Prostate gland (tissue), 2 donors: ENCODE measurements at regions not wholly inside any gene's neighbourhood (a gene's known extent, or its start where the extent isn't known, plus 50 kb on each side); places are given as distances from the start of the nearest gene placed in this dataset.

ENCODE experiments used
- DNase-seq: peaks from one replicate; pipeline ENCODE4 v3.0.0-alpha.2; 2019; ENCODE audit warnings: low spot score
- H3K27ac ChIP-seq, 2 donors: fragments of 200-600 bp; sonication (generic); 2 replicates each; pipeline ENCODE4 v1.5.1; 2017 to 2019
- H3K27me3 ChIP-seq: fragments of 200-600 bp; sonication (generic); replicated peaks from 2 replicates; pipeline ENCODE4 v1.5.1; 2019; ENCODE audit not compliant: insufficient read depth
- H3K36me3 ChIP-seq, 2 donors: fragments of 200-600 bp; sonication (generic); 1 replicate in 1 of 2; 2 replicates in 1 of 2; pipeline versions ENCODE4 v1.5.1 to v1.8.1; 2017 to 2019
- H3K4me1 ChIP-seq: fragments of 200-600 bp; sonication (generic); replicated peaks from 2 replicates; pipeline ENCODE4 v1.5.1; 2019
- H3K4me3 ChIP-seq, 2 donors: fragments of 200-600 bp; sonication (generic); 2 replicates each; pipeline ENCODE4 v1.5.1; 2017 to 2019
- H3K9me3 ChIP-seq: fragments of 200-600 bp; sonication (generic); 2 replicates; pipeline ENCODE4 v1.5.1; 2017
- POLR2A ChIP-seq: fragments of 450-650 bp; IDR thresholded peaks from one replicate; pipeline ENCODE4 v1.6.1; 2016; ENCODE audit warnings: antibody characterized with exemption, mild to moderate bottlenecking
- POLR2AphosphoS5 ChIP-seq: sonication (generic); formaldehyde crosslinking; IDR thresholded peaks from one replicate; pipeline ENCODE4 v1.6.1; 2017; ENCODE audit warnings: antibody characterized with exemption
- WGBS: methylation state at CpG from one replicate; pipeline ENCODE4 v1.1.5; 2018; 5-methylcytosine and 5-hydroxymethylcytosine counted together
- intact Hi-C: fragments of 100-400 bp; cut with DNase I; formaldehyde crosslinking; loops from one replicate; pipeline ENCODE4 v1.14.2; 2022
- TF ChIP-seq, protein P1 (sequence below), 4 experiments: fragments of 200-600 bp in 2 of 4; fragments of 450-650 bp in 2 of 4; sonication (generic) in 2 of 4; IDR thresholded peaks; 1 replicate in 3 of 4; 2 replicates in 1 of 4; pipeline ENCODE4 v1.5.1; 2016 to 2019; ENCODE audit warnings: antibody characterized with exemption in 4 of 4, mild to moderate bottlenecking in 2 of 4, moderate library complexity in 2 of 4

DNA sequence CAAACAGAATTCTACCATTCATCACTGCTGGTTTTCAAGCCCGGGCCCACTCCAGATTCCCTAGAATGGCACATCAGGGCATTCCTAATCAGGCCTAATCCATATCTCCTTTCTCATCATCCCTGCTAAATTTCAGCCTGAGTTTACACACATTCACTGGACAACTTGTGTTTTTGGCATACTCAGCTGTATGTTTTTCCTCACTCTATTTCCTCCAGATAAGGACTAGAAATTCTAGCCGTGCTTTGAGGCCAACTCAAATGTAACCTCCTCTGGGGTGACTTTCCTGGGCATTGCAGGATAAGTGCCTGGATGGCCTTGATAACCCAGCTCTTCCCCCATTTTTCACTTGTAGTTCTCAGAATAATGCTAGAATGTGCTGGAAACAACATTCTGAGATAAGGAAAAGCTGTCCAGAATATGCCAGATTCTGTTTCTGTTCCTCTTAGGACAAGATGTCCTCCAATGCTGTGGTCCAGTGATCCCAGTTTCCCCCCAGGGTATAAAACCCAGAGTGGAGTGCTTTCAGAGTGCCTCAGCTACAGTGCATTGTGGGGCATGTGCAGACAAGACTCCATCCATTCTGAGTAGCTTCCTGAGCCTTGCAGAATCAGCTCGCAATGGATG is 66.9 kb upstream of the CLDN10 start:
- intact Hi-C loops: no loop called here
- TF ChIP-seq, protein P1, sequence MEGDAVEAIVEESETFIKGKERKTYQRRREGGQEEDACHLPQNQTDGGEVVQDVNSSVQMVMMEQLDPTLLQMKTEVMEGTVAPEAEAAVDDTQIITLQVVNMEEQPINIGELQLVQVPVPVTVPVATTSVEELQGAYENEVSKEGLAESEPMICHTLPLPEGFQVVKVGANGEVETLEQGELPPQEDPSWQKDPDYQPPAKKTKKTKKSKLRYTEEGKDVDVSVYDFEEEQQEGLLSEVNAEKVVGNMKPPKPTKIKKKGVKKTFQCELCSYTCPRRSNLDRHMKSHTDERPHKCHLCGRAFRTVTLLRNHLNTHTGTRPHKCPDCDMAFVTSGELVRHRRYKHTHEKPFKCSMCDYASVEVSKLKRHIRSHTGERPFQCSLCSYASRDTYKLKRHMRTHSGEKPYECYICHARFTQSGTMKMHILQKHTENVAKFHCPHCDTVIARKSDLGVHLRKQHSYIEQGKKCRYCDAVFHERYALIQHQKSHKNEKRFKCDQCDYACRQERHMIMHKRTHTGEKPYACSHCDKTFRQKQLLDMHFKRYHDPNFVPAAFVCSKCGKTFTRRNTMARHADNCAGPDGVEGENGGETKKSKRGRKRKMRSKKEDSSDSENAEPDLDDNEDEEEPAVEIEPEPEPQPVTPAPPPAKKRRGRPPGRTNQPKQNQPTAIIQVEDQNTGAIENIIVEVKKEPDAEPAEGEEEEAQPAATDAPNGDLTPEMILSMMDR (IDR thresholded peaks at IDR 0.05): no peak
- no peak for TF ChIP-seq POLR2A
- no peak for TF ChIP-seq POLR2AphosphoS5
- Histone ChIP-seq H3K27ac (no peak overlapping the region), H3K4me3 (no peak overlapping the region), H3K27me3 (no peaks in the 10 kb centered on the region), H3K36me3 (no peaks in the 10 kb centered on the region), H3K9me3 (no peaks in the 10 kb centered on the region), H3K4me1 (no peaks in the 10 kb centered on the region)
- no peak for DNase-seq
- WGBS: 57% methylated on average over 3 of the region's 3 CpGs

DNA sequence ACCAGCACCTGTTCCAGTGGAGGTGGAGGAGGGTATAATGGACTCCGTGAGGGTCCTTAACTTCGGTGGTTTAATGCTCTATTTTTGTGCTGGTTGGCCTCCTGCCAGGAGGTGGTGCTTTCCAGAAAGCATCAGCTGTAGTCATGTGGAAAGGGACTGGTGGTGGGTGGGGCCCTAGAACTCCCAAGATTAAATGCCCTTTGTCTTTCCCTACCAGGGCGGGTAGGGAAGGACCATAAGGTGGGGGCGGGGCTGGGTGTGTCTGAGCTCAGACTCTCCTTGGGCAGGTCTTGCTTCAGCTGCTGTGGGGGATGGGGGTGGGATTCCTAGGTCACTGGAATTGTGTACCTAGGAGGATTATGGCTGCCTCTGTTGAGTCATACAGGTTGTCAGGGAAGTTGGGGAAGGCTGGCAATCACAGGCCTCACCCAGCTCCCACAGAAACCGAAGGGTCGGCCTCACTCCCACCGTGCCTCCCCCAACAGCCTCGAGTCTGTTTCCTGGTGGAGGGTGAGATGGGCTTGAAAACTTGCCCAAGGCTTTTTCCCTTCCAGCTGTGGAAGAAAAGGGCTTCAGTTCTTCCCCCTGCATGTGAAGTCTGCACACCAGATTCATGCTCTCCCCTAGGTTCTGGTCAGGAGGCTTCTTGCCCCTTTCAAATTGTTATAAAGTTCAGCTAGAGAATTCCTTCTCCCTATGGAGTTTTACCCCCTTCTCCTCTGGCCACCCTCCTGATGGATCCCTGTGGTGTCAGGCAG is 60.3 kb upstream of the CLDN10 start:
- intact Hi-C loops: no loop called here
- no peak overlapping the region for H3K4me3 ChIP-seq
- no peak overlapping the region for H3K27ac ChIP-seq
- no peaks in the 10 kb centered on the region for H3K36me3 ChIP-seq
- no peaks in the 10 kb centered on the region for H3K27me3 ChIP-seq
- H3K9me3 ChIP-seq: no peaks in the 10 kb centered on the region
- H3K4me1 ChIP-seq: no peaks in the 10 kb centered on the region
- TF ChIP-seq, protein P1 (IDR thresholded peaks at IDR 0.05): no peak
- no peak for TF ChIP-seq POLR2AphosphoS5
- TF ChIP-seq POLR2A: no peak
- WGBS: 73% methylated on average over 8 of the region's 8 CpGs
- DNase-seq: no peak

DNA sequence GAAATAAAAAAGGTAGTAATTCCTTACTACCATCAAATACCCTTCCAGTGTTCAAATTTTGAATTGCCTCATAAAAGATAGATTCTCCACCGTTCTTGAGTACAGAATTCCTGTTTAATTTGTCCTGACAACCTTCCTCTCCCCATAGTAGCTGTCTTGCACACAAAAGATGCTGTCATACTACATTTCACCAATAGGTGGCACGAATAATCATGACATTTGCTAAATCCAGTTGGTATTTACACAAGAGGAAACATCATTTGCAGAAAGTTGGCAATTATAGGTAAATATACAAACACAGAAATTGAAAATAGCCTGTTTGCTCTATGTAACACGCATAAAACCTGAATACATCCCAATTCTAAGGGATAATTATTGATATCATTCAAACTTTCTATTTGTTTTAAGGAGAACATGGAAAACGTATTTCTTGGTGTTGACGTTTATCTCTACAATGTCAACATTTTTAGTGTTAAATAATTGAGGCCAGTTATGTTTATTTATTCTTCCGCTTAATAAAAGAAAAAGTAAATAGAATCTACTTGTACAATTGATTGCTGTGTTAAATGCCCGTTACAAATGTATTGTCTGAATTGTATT is 58.3 kb upstream of the CLDN10 start:
- 29% methylated on average over 7 of the region's 7 CpGs for whole genome bisulfite sequencing
- H3K27ac ChIP-seq: no peak overlapping the region
- peak; percentile 52 for DNase-seq
- no peaks in the 10 kb centered on the region for H3K9me3 ChIP-seq
- no peaks in the 10 kb centered on the region for H3K4me1 ChIP-seq
- no peaks in the 10 kb centered on the region for H3K36me3 ChIP-seq
- intact Hi-C loops: no loop called here
- TF ChIP-seq, protein P1 (IDR thresholded peaks at IDR 0.05): peak; percentile 48 to 79 (median 73)
- TF ChIP-seq POLR2AphosphoS5: no peak
- TF ChIP-seq POLR2A: no peak
- no peaks in the 10 kb centered on the region for H3K27me3 ChIP-seq
- H3K4me3 ChIP-seq: no peak overlapping the region

DNA sequence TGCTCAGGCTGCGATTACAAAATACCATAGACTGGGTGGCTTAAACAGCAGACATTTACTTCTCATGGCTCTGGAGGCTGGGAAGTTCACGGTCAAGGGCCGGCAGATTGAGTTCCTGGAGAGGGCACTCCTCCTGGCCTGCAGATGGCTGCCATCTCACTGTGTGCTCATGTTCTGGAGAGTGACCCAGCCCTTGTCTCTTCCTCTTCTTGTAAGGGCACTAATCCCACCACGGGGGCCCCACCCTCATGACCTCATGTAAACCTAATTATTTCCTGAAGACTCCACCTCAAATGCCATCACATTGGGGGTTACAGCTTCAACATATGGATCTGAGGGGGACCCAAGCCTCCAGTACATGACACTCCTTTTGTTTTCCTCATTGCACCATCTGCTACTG is 56.0 kb upstream of the CLDN10 start:
- WGBS: 100% methylated on average over 4 of the region's 4 CpGs
- Histone ChIP-seq H3K27me3 (no peaks in the 10 kb centered on the region), H3K36me3 (no peaks in the 10 kb centered on the region), H3K4me3 (no peak overlapping the region), H3K9me3 (no peaks in the 10 kb centered on the region), H3K27ac (no peak overlapping the region), H3K4me1 (no peaks in the 10 kb centered on the region)
- intact Hi-C loops: no loop called here
- TF ChIP-seq POLR2AphosphoS5 (no peak), POLR2A (no peak)
- TF ChIP-seq, protein P1 (IDR thresholded peaks at IDR 0.05): no peak
- DNase-seq: no peak
